ENCODE measurements at regions not wholly inside any gene's neighbourhood (a gene's known extent, or its start where the extent isn't known, plus 50 kb on each side); places are given as distances from the start of the nearest gene placed in this dataset.

DNA sequence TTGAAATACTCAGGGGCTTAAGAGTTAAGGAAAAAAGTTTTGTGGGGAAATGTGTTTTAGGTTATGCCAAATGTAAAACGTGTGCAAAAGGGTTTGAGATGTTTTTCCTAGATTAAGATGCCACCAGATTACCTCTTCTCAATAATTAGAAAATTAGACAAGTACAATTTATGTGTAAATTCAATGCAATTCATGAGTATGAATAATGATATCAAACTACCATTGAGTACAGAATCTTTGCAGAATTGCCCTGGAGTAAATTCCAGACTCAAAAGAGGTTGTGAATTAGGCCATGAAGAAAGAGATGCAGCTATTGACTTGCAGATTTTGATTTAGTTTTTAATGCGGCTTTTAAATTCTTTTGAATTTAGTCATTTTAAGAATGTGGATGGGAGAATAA lies 159.4 kb upstream of the INHBA start:
- Histone ChIP-seq H4K20me1 (ENCODE audit: control insufficient read depth, insufficient read depth) (no peaks in the 10 kb centered on the region), H3K36me3 (ENCODE audit: control insufficient read depth in 2 of 2, insufficient read depth in 2 of 2, low read length in 1 of 2) (no peaks in the 10 kb centered on the region), H3K27me3 (replicated peaks in 1 of 2; ENCODE audit: control insufficient read depth in 2 of 2, insufficient read depth in 2 of 2, low read length in 1 of 2) (no peaks in the 10 kb centered on the region), H3K9ac (ENCODE audit: control insufficient read depth, insufficient read depth, low read length) (no peak overlapping the region), H3K4me2 (ENCODE audit: control insufficient read depth, insufficient read depth) (no peak overlapping the region), H3K9me3 (replicated peaks; ENCODE audit: control insufficient read depth, insufficient read depth, low read length) (peaks cover 15% of the 10 kb centered on the region; the same call in 2 of the 3 replicates), H3K79me2 (ENCODE audit: control insufficient read depth, insufficient read depth, low read length) (no peaks in the 10 kb centered on the region), H3K4me1 (ENCODE audit: control insufficient read depth, insufficient read depth, low read length) (no peaks in the 10 kb centered on the region), H2AFZ (ENCODE audit: control insufficient read depth, low read depth, low read length) (no peak overlapping the region), H3K4me3 (no peak overlapping the region), H3K27ac (ENCODE audit: control insufficient read depth, insufficient read depth) (no peak overlapping the region)
- 52% methylated on average over 2 of the region's 2 CpGs for WGBS (ENCODE audit: insufficient coverage, insufficient replicate concordance, low lambda C conversion rate, missing lambda C conversion rate)
- no TSS peak for BruUV-seq (replicated peaks)
- in situ Hi-C loops (cut with MboI) (no loop called here), intact Hi-C loops (cut with micrococcal nuclease; ENCODE audit: unreplicated experiment) (no loop called here)
- TF ChIP-seq TARDBP (IDR thresholded peaks at IDR 0.05; ENCODE audit: borderline replicate concordance), result no peak
- ChIA-PET CTCF (no interaction called here), POLR2A (no interaction called here), SMC1A (ENCODE audit: uncharacterized antibody, unreplicated experiment) (interaction anchor here (1.1 to 1.2 kb wide), 2 partner anchors 8 to 16 kb away, joined by 3 to 5 read pairs; no protein-coding TSS in a partner anchor), RAD21 (ENCODE audit: unreplicated experiment) (no interaction called here)
- DNase-seq (ENCODE audit: low read depth, low spot score) (no peak), ATAC-seq (no peak), FAIRE-seq (no peak)

DNA sequence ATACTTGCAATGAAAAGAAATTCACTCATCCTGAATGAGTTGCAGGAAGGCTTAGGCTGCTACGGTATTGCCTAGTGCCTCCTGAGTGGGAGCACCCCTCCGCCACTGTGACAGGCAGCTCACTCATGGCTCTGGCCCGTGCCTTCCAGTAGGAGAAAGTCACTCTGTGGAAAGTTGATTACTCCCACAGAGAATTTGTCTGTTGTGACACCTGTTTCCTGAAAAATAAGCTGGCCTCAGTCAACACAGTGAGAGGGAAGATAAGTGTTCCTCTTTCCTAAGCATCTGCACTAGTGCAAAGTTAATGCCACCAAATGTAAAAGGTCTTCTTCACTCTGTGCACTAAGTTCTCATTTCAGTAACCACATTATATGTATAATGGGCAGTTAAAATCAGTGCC lies 158.8 kb upstream of the INHBA start:
- ChIA-PET POLR2A (no interaction called here), SMC1A (ENCODE audit: uncharacterized antibody, unreplicated experiment) (interaction anchor here (1.0 to 1.2 kb wide), 4 partner anchors 8 to 79 kb away, joined by 3 to 5 read pairs (median 3); no protein-coding TSS in a partner anchor), RAD21 (ENCODE audit: unreplicated experiment) (interaction anchor here (0.9 kb wide), 1 partner anchor 20 kb away, joined by 3 read pairs; no protein-coding TSS in a partner anchor), CTCF (interaction anchor here (0.8 to 1.2 kb wide), 4 partner anchors 9 to 79 kb away, joined by 3 to 5 read pairs (median 4); no protein-coding TSS in a partner anchor)
- FAIRE-seq (no peak), DNase-seq (ENCODE audit: low read depth, low spot score) (no peak), ATAC-seq (no peak)
- in situ Hi-C loops (cut with MboI), result no loop called here
- H3K36me3 ChIP-seq (ENCODE audit: control insufficient read depth in 2 of 2, insufficient read depth in 2 of 2, low read length in 1 of 2), result no peaks in the 10 kb centered on the region
- no peaks in the 10 kb centered on the region for H4K20me1 ChIP-seq (ENCODE audit: control insufficient read depth, insufficient read depth)
- H3K79me2 ChIP-seq (ENCODE audit: control insufficient read depth, insufficient read depth, low read length), result no peaks in the 10 kb centered on the region
- H3K4me2 ChIP-seq (ENCODE audit: control insufficient read depth, insufficient read depth), result no peak overlapping the region
- 62% methylated on average over 3 of the region's 3 CpGs for WGBS (ENCODE audit: insufficient coverage, insufficient replicate concordance, low lambda C conversion rate, missing lambda C conversion rate)
- no peaks in the 10 kb centered on the region for H3K4me1 ChIP-seq (ENCODE audit: control insufficient read depth, insufficient read depth, low read length)
- no peak overlapping the region for H3K27ac ChIP-seq (ENCODE audit: control insufficient read depth, insufficient read depth)
- BruUV-seq (replicated peaks), result no TSS peak
- H3K9me3 ChIP-seq (replicated peaks; ENCODE audit: control insufficient read depth, insufficient read depth, low read length), result peaks cover 15% of the 10 kb centered on the region; the same call in 2 of the 3 replicates
- intact Hi-C loops (cut with micrococcal nuclease; ENCODE audit: unreplicated experiment), result no loop called here
- TF ChIP-seq ZBED1 (IDR thresholded peaks at IDR 0.05; ENCODE audit: borderline replicate concordance) (no peak), SP1 (IDR thresholded peaks at IDR 0.05; ENCODE audit: low read depth, low read length) (no peak), TCF12 (IDR thresholded peaks at IDR 0.05; ENCODE audit: low read depth, low read length) (no peak), ZNF217 (IDR thresholded peaks at IDR 0.05) (no peak), TARDBP (IDR thresholded peaks at IDR 0.05; ENCODE audit: borderline replicate concordance) (no peak), NR2C2 (IDR thresholded peaks at IDR 0.05; ENCODE audit: borderline replicate concordance, control insufficient read depth, insufficient read length, low read depth) (no peak), SMAD1 (IDR thresholded peaks at IDR 0.05; ENCODE audit: low read depth, partially characterized antibody) (no peak)
- TF ChIP-seq, protein P1, sequence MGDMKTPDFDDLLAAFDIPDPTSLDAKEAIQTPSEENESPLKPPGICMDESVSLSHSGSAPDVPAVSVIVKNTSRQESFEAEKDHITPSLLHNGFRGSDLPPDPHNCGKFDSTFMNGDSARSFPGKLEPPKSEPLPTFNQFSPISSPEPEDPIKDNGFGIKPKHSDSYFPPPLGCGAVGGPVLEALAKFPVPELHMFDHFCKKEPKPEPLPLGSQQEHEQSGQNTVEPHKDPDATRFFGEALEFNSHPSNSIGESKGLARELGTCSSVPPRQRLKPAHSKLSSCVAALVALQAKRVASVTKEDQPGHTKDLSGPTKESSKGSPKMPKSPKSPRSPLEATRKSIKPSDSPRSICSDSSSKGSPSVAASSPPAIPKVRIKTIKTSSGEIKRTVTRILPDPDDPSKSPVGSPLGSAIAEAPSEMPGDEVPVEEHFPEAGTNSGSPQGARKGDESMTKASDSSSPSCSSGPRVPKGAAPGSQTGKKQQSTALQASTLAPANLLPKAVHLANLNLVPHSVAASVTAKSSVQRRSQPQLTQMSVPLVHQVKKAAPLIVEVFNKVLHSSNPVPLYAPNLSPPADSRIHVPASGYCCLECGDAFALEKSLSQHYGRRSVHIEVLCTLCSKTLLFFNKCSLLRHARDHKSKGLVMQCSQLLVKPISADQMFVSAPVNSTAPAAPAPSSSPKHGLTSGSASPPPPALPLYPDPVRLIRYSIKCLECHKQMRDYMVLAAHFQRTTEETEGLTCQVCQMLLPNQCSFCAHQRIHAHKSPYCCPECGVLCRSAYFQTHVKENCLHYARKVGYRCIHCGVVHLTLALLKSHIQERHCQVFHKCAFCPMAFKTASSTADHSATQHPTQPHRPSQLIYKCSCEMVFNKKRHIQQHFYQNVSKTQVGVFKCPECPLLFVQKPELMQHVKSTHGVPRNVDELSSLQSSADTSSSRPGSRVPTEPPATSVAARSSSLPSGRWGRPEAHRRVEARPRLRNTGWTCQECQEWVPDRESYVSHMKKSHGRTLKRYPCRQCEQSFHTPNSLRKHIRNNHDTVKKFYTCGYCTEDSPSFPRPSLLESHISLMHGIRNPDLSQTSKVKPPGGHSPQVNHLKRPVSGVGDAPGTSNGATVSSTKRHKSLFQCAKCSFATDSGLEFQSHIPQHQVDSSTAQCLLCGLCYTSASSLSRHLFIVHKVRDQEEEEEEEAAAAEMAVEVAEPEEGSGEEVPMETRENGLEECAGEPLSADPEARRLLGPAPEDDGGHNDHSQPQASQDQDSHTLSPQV (IDR thresholded peaks at IDR 0.05), result no peak
- TF ChIP-seq, protein P2, sequence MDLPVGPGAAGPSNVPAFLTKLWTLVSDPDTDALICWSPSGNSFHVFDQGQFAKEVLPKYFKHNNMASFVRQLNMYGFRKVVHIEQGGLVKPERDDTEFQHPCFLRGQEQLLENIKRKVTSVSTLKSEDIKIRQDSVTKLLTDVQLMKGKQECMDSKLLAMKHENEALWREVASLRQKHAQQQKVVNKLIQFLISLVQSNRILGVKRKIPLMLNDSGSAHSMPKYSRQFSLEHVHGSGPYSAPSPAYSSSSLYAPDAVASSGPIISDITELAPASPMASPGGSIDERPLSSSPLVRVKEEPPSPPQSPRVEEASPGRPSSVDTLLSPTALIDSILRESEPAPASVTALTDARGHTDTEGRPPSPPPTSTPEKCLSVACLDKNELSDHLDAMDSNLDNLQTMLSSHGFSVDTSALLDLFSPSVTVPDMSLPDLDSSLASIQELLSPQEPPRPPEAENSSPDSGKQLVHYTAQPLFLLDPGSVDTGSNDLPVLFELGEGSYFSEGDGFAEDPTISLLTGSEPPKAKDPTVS (IDR thresholded peaks at IDR 0.05; ENCODE audit: low read depth, low read length), result no peak
- H3K27me3 ChIP-seq (replicated peaks in 1 of 2; ENCODE audit: control insufficient read depth in 2 of 2, insufficient read depth in 2 of 2, low read length in 1 of 2), result no peaks in the 10 kb centered on the region
- H3K9ac ChIP-seq (ENCODE audit: control insufficient read depth, insufficient read depth, low read length), result no peak overlapping the region
- H3K4me3 ChIP-seq, result no peak overlapping the region
- H2AFZ ChIP-seq (ENCODE audit: control insufficient read depth, low read depth, low read length), result no peak overlapping the region
